ENCODE measurements at regions not wholly inside any gene's neighbourhood (a gene's known extent, or its start where the extent isn't known, plus 50 kb on each side); places are given as distances from the start of the nearest gene placed in this dataset.

DNA sequence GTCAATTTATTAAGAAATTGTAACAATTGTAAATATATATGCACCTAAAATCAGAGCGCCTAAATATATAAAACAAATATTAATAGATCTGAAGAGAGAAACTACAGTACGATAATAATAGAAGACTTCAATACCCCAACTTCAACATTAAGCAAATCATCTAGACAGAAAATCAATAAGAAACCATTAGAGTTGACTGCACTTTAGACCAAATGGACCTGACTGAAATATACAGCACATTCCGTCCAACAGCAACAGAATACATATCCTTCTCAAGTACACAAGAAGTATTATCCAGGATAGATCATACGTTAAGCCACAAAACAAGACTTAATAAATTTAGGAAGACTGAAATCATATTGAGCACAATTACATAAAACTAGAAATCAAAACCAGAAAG, 208.7 kb downstream of the MED10 start:
- DNase-seq (ENCODE audit: low read depth in 2 of 2): no peak

DNA sequence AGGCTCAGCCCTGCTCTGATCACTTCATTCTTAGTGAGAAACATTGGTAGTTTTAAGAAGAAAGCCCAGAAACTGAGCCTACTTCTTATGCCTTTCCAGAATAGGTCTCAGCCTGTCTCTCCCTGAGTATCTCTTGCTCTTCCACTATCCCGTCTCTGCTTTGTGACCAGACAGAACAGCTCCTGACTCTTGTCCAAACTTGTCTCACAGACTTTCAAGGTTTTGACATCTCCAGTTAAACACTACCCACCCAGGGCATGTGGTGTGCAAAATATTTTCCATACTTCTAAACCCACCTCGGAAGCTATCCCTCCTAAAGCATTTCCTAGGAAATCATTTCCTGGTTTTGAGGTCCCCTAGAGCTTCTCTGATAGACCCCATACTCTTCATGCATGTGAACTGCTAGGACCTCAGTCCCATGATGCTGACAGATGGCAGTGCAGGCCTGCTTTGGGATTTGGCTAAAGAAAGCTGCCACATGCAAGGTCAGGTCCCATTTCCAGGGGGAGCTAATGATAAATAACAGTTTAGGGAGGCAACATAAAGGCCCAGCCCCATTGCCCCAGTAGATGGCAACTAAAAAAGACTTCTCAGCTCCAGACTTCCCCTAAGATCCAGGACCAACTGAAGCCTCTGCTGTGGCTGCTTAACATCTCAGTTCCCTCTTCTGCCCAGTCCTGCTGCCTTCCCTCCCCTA, 211.5 kb downstream of the MED10 start:
- DNase-seq (ENCODE audit: low read depth in 2 of 2): no peak

DNA sequence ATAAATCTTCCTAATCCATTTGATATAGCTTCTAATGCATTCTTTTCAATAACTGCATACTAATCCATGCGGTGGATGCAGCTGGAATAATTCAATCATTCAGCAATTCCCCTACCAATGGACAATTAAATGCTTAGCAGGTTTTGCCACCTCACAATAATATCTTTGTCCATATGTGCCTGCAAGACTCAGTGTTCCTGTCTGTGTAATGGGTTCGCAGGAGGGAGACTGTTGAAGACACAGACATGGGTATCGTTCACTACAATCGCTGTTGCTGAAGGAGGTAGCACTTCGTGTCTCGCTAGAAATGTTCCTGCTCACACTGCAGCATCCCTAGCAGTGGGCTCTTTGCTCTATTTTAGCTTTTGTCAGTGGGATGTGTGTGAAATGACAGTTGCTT, 214.4 kb downstream of the MED10 start:
- no peak for DNase-seq (ENCODE audit: low read depth in 2 of 2)

DNA sequence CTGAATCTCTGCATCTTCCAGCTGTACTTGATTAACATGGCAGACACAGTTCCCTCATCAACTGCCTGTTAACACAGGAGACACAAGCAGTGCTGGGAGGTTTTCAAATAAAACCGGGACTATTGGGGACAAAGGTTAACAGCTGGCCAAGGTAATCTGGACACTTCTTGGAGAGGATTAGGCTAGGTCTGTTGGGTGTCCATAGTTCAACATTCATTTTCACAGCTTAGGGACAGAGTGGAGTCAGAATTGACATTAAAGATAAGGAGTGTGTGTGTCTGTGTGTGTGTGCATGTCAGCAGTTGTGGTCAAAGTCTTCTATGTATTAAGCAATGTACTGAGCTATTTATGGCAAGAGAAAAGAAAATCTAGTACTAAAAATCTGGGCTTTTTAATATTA, 216.2 kb downstream of the MED10 start:
- DNase-seq (ENCODE audit: low read depth in 2 of 2): no peak

DNA sequence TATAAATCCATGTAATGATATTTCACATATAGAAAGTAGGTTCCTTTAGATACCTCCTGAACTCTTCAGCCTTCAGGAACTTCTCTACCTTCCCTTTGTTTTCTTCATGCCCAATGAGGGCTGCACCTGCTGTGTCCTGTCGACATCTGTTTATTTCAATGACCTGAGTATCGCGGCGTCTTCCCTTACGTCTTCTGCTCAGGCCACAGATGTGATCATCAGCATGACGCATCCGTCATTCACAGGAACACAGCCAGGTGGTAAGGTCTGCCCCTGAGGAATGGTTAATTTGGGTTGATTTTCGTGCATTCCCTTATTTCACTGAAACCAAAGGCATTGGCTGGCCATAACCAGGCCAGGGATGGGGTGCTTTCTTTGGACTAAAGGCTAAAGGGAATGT, 217.1 kb downstream of the MED10 start:
- DNase-seq (ENCODE audit: low read depth in 2 of 2): no peak

DNA sequence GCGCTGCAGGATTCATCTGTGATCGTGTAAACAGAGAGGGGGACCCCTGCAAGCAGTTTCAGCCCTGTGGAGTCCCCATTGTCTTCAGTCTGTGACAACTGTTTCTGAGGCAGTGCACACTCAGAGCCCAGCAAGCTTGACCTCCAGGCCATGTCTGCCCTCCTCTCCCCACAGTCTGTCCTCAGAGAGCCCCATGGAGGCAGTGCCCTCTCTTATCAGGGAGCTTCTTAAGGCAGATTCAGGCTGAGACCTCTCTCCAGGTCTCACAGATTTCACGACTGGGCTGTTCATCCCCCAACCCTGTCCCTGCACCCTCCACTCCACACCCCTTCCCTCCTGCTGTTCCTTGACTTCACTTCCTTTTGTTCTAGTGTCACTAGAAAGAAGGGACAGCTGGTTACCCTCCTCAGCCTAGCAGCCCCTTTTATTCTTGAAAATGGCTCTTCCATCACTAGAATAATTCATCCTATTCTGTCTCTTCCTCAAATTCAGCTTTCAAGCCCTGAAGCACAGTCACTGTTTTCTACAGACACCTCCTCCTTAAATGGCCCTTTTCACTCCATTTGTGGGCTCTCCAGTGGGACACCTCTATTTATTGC, 218.4 kb downstream of the MED10 start:
- DNase-seq (ENCODE audit: low read depth in 2 of 2): no peak

DNA sequence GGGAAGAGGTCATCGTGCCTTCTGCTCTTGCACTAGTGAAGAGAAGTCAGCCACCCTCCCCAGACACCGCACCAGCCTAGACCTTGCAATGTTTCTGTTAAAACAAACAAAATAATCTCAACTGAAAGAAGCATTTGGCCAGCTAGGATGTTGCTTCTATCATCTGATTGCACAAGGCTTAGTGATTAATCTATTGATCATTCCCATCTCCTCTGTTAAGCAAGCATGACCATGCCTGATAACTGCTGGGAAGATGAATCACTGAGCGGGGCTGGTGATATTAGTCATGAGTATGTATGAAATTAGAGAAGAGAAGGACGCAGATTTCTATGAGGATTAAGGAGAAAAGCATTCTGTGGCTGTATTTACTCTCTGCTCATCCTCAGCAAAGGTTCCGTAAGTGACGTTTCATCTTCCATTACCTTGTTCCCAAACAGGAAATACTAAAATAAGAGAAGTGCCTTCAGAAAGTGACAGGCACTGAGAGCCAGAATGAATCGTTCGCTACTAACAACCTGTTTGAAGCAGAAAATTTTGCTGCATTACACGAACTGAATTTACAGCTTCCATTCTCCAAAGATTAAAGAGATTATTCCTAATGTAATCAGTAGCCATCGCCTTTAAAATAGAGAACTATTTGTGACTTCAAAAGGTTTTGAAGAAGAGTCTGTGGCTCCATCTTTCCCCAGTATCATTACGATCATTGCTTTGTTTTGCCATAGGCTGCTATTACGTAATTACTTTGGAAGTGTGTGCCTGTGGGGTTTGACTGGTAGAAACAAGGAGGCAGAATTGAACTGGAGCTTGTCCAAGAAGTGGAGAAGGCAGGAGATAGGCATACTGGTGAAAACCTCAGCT, 219.1 kb downstream of the MED10 start:
- no peak for DNase-seq (ENCODE audit: low read depth in 2 of 2)

DNA sequence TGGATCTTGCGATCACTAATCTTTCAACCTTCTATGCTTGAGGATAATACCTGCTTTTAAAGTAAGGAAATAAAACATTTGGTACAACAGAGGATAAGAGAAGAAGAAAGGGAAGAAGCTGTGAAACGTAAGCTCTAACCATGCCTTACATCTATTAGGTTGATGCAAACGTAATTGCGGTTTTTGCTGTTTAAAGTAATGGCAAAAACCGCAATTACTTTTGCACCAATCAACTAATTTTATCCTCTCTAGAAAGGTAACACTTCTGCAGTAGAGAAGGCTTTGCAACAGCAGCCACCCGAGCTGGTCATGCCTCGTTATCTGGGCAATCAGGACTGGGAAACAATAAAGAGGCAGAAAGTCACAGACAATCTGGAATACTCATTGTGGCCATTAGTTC, 224.1 kb downstream of the MED10 start:
- no peak for DNase-seq (ENCODE audit: low read depth in 2 of 2)

DNA sequence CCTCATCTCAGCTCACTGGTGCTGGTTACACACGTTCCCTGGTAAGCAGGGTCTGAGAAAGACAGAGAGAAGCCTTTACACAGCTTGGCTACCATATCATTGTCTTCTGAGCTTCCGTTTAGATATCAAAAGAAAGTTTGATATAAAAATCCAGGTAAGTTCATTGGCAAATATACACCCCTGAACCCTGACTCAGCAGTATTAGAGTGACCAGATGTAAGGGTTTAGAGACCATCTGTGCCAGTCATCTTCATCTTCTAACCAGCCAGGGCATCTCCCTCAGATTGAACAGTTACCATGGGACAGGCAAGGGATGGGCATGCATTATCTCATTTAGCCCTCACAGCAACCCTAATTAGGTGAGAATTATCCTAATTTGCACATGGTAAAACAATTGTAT, 232.1 kb downstream of the MED10 start:
- DNase-seq (ENCODE audit: low read depth in 2 of 2): no peak

DNA sequence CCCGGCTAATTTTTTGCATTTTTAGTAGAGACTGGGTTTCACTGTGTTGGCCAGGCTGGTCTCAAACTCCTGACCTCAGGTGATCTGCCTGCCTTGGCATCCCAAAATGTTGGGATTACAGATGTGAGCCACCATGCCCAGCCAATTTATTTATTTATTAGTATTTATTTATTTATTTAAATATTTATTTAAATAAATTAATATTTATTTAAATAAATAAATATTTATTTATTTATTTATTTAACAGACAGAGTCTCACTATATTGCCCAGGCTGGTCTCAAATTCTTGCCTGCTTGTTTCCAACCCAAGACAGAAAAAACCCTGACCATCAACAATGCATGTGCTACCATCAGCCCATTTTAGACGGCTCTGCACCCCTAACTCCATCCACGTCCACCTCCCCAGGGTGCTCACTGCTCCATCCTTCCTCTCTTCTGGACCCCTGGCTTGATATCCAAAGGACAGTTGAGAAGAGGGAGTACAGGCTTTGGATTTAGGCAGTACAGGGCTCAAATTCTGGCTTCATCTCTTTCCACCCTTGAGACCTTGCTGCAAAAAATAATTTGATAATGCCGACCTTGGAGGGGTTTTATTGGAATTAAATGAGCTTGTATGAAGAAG, 232.6 kb downstream of the MED10 start:
- DNase-seq (ENCODE audit: low read depth in 2 of 2): no peak

DNA sequence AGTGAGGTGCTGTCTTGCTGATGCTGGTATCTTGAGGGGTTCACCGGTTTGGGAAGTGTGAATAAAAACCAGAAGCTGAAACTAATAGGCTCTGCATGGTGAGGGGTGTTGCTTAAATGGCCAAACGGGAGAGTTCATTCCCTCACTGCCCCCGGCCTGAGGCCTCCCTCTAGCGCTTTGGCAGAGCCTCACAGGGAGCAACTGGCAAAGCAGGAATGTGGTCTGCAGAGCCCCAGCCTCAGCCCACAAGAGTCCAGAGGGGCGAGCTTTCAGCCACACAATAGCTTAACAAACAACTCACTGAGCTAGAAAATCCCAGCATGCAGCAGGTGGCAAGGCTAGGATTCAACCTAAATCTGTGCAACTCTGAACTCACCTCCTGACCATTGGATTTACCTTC, 234.8 kb downstream of the MED10 start:
- no peak for DNase-seq (ENCODE audit: low read depth in 2 of 2)

DNA sequence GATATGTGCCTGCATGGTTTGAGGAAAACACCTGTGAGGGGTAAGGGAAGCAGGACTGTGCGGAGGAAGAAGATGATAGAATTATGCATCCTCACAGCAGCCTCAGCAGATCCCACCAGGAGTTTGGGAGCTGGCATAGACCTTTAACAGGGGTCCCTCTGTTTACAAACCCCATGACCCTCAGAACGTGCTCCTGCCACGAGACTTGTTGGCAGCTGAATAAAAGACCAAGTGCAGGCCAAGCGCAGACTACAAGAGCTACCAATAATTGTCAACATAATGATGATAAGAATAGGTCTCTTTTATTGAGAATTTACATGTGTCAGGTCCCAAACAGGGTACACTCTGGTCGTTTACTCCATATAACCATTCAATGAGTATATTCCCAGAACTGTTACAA, 236.0 kb downstream of the MED10 start:
- DNase-seq (ENCODE audit: low read depth in 2 of 2): no peak

DNA sequence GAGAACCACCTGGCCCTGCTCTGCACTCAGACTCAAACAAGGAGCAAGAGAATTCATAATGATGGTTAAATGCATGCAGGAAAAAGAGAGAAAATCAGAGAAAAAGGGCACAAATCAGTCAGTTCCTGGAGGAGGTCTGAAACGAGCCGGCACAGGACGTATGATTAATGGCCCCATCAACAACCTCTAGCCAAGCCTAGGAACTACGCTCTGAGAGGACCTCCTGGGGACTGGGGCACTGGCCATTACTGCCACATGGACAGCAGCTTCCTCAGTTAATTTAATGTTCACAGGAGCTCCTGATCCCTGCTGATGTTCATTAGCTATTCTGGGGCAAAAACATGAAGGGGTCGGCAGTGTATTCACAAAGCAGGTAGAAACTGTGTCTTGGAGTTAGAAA, 238.1 kb downstream of the MED10 start:
- no peak for DNase-seq (ENCODE audit: low read depth in 2 of 2)

DNA sequence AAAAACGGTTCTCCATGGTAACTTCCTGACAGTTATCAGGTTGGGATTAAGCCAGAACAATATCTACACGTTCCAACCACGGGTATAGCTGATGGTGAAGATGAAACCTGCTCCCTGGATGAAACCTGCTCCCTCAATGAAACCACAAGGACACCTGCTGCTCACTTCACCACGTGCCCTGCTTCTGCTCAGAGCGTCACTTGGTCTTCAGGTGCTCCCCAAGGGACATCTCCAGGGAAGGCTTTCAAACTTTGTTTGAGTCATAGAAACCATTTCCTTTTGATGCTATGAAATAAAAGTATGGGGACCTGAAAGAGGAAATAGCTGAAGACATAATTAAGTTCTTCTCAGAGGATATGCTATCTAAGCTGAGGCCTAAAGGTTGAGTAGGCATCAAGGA, 242.4 kb downstream of the MED10 start:
- no peak for DNase-seq (ENCODE audit: low read depth in 2 of 2)

DNA sequence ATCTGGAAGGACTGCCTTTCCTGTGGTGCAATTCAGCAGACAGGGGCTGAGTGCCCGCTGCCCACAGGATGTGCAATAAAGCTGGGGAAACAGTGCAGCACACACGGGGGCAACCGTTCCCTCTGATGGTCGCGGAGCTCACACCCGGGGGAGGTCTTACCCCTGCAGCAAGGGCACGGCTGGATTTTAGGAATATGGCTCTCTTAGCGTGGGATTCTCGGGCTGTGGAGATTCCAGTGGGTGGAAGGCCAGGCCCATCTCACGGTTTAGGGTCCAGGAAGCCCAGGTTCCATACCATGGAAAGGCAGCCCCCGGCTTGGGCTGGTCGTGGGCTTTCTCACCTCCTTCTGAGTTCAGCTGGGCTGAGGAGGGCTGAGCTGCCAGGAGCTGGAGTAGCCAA, 244.1 kb downstream of the MED10 start:
- DNase-seq (ENCODE audit: low read depth in 2 of 2): no peak

DNA sequence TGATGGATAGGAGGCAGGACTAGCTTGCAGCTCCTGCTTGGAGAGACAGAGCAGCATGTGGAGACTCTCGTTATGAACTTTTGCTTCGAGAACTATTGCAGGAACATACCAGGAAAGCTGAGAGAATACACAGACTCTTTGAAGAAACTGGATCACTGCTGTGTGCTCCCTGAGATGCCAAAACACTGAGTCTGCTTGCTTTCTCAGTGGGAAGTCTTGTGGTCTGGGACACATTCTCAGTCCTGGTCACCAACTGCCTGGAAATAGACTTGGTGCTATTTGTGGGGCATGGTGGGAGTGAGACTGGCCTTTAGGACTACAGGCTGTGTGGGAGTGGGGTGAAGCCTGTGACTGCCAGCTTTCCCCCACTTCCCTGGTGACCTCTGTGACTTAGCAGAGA, 252.6 kb downstream of the MED10 start:
- no peak for DNase-seq (ENCODE audit: low read depth in 2 of 2)

DNA sequence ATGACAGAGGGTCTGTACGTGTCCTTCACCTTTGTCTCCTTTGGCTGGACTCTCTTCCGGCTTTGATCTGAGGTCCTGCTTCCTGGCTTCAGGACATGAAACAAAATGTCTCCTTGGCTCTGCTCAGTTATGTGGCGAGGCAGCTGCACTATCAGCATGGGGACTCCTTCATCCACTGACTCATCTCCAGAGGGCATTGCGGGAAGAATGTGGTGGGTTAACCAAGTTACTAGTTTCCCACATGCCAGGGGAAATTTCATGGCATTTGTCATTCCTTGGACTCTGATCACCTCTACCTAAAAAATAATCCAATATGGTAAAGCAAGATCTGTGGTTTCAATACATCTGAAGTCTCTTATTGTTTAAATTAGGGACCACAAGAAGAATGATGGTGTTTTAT, 259.7 kb downstream of the MED10 start:
- no peak for DNase-seq (ENCODE audit: low read depth in 2 of 2)

DNA sequence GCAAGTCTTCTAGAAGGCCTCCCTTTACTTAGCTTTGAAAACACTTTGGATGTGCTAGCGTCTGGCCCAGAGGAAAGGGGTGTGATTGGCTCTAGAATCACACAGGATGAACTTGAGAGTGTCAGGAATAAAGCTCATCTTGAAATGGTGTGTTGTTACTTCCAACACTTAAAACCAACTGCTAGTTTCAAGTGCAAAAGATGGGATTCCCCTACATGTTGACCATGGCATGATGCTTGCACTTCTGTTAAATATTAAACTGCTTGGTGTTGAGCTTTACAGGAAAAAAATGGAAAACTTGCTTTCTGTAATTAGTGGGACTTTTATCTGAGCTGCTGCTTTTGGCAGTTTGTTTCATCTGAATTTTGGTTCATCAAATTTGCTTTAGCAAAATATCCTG, 261.1 kb downstream of the MED10 start:
- no peak for DNase-seq (ENCODE audit: low read depth in 2 of 2)

DNA sequence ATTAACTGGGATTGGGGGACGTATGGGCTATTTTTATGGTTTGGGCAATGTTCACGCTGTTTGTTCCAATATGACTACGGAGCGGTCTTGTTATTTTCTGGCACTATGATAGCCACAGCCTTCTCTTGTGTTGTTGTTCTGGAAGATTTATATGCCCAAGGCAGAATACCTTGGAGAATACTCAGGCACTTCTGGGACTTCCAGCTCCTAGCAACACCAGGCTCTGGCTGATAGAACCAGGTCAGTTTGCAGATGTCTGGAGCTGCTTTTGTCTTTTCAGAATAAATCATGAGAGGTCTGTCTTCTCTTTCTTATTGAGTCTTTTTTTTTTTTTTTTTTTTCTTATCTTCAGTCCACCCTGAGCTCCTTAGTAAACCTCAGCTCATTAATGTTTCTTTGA, 262.5 kb downstream of the MED10 start:
- DNase-seq (ENCODE audit: low read depth in 2 of 2): no peak

DNA sequence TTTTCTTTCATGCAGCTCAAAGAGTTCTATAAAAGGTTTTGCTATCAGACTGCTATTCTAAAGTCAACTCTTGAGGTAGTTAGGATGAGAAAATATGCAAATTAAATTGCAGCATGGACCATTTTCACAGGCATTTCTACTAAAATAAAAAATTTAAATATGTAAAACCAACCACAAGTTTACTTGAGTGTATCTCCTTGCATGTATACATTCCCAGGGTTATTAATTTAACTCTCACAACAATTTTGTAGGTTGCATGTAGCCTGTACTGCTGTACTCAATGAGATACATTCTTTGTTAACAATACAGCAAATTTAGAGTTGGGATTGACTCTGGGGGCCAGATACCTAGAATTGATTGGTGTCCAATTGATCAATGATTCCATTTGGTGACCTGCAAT, 265.8 kb downstream of the MED10 start:
- DNase-seq (ENCODE audit: low read depth in 2 of 2): no peak

DNA sequence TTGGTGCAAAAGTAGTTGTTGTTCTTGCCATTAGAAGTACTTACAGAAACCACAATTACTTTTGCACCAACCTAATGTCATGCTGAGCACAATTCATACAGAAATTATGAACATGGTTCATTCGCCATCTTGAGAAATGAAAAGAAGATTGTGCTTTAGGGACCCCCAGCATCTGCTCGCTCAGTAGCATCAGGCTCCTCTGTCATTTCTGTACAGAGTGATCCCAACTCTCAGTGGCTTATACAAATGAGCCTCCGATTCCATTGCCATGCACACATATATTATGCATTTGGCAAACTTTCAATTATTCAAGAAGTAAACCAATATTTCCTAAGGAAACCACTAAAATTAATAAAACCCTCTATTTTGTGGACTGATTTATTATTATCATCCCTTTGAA, 266.2 kb downstream of the MED10 start:
- DNase-seq (ENCODE audit: low read depth in 2 of 2): no peak

DNA sequence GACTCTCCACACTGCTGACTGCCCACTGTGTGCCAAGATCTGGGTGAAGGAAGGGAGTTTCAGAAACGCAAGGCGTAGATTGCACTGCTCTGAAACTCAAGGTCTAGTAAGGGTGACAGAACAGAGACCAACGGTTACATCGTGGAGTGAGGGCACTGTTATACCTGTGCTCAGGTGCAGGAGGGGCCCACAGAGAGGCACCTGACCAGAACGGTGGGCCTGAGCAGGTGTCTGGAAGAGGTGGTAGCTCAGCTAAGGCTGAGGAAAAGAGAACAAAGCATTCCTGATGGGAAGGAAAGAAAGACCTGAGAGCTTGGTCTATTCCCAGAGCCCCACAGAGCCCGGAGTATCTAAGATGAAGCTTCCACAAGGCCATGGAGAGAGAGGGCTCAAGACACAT, 267.2 kb downstream of the MED10 start:
- no peak for DNase-seq (ENCODE audit: low read depth in 2 of 2)

Measured in stimulated activated CD4-positive, alpha-beta T cell treated with anti-CD3 and anti-CD28 coated beads, Interleukin-4, amount 100 ng/mL, for 48 hours (primary cell).